ENCODE measurements at regions not wholly inside any gene's neighbourhood (a gene's known extent, or its start where the extent isn't known, plus 50 kb on each side); places are given as distances from the start of the nearest gene placed in this dataset.

GRCh38 chr14:29290441-29290840 lies 523.9 kb downstream of the FOXG1 start:
- H4K5ac ChIP-seq (ENCODE audit: insufficient read length, low read depth, low read length), result no peak overlapping the region
- WGBS, 2 experiments (ENCODE audit: extremely low coverage in 1 of 2, insufficient coverage in 1 of 2, insufficient read length in 1 of 2, insufficient replicate concordance in 2 of 2, low coverage in 1 of 2, low lambda C conversion rate in 2 of 2, missing lambda C conversion rate in 1 of 2), result 85% methylated on average over 2 of the region's 2 CpGs; no CpG with 5 or more reads in 1 of the 2 experiments
- H3K27me3 ChIP-seq (replicated peaks in 1 of 4; ENCODE audit: control insufficient read depth in 3 of 4, extremely low read depth in 1 of 4, insufficient read depth in 3 of 4, low read length in 3 of 4), result no peaks in the 10 kb centered on the region
- no peak for TF ChIP-seq SP4 (IDR thresholded peaks at IDR 0.05; ENCODE audit: low read length)
- no peak for TF ChIP-seq EP300 (IDR thresholded peaks at IDR 0.05; ENCODE audit: borderline replicate concordance in 1 of 2, low read depth in 2 of 2, low read length in 2 of 2)
- TF ChIP-seq POLR2AphosphoS5 (IDR thresholded peaks at IDR 0.05; ENCODE audit: low read depth, low read length), result no peak
- TF ChIP-seq NRF1 (IDR thresholded peaks at IDR 0.05; ENCODE audit: low read depth, low read length), result no peak
- no peak for TF ChIP-seq MAX (IDR thresholded peaks at IDR 0.05)
- no peak for TF ChIP-seq EZH2 (IDR thresholded peaks at IDR 0.05; ENCODE audit: low read depth, low read length, severe bottlenecking)
- no peak for TF ChIP-seq CREB1 (IDR thresholded peaks at IDR 0.05)
- no peak for TF ChIP-seq POLR2A (IDR thresholded peaks at IDR 0.05; ENCODE audit: control extremely low read depth in 1 of 2, low read depth in 2 of 2, low read length in 2 of 2)
- no peak for TF ChIP-seq BRCA1 (IDR thresholded peaks at IDR 0.05; ENCODE audit: low read depth, low read length)
- no peak for TF ChIP-seq CHD1 (IDR thresholded peaks at IDR 0.05; ENCODE audit: low read depth, low read length)
- no peak for TF ChIP-seq SP1 (IDR thresholded peaks at IDR 0.05; ENCODE audit: low read depth, low read length)
- H2BK15ac ChIP-seq (ENCODE audit: low read length), result no peak overlapping the region
- H3K9ac ChIP-seq (replicated peaks in 1 of 4; ENCODE audit: extremely low read depth in 1 of 4, low read depth in 3 of 4, low read length in 3 of 4), result no peak overlapping the region
- FAIRE-seq (no peak), DNase-seq (ENCODE audit: low read depth in 1 of 2, low spot score in 2 of 2) (no peak)
- no peak overlapping the region for H3K4ac ChIP-seq (replicated peaks; ENCODE audit: insufficient read length, low read depth, low read length)
- H3K4me3 ChIP-seq (ENCODE audit: extremely low read depth in 1 of 4, insufficient read depth in 2 of 4, low read depth in 3 of 4, low read length in 4 of 4), result no peak overlapping the region
- no peaks in the 10 kb centered on the region for H3K23me2 ChIP-seq (ENCODE audit: low read depth, low read length)
- H2AFZ ChIP-seq (ENCODE audit: low read length), result no peak overlapping the region
- H4K20me1 ChIP-seq (replicated peaks in 1 of 2; ENCODE audit: control insufficient read depth in 1 of 2, insufficient read depth in 2 of 2, low read length in 2 of 2), result no peaks in the 10 kb centered on the region
- ChIA-PET POLR2A (ENCODE audit: partially characterized antibody) (no interaction called here), CTCF (ENCODE audit: partially characterized antibody) (no interaction called here)
- H2BK20ac ChIP-seq (ENCODE audit: low read length), result no peak overlapping the region
- H3K27ac ChIP-seq (ENCODE audit: low read depth, low read length), result no peak overlapping the region
- H4K91ac ChIP-seq (replicated peaks; ENCODE audit: insufficient read length, low read length), result no peak overlapping the region
- no peak overlapping the region for H2AK5ac ChIP-seq (ENCODE audit: low read depth, low read length)
- H4K8ac ChIP-seq (ENCODE audit: extremely low read depth, insufficient read depth, low read length), result no peak overlapping the region
- H3K4me1 ChIP-seq (replicated peaks in 1 of 4; ENCODE audit: control insufficient read depth in 3 of 4, insufficient read depth in 4 of 4, low read length in 3 of 4), result no peaks in the 10 kb centered on the region
- H3K23ac ChIP-seq (ENCODE audit: insufficient read length), result no peak overlapping the region
- H3K56ac ChIP-seq (replicated peaks; ENCODE audit: insufficient read length, low read depth, low read length), result no peak overlapping the region
- no peak overlapping the region for H3K14ac ChIP-seq (ENCODE audit: insufficient read length)
- no peak overlapping the region for H2BK12ac ChIP-seq (ENCODE audit: low read depth, low read length)
- no peaks in the 10 kb centered on the region for H3K79me1 ChIP-seq (ENCODE audit: low read depth, low read length)
- H3K79me2 ChIP-seq (ENCODE audit: control insufficient read depth in 1 of 2, insufficient read depth in 2 of 2, low read length in 2 of 2), result no peaks in the 10 kb centered on the region
- no peak overlapping the region for H3K18ac ChIP-seq (ENCODE audit: extremely low read depth, low read length)
- no peak overlapping the region for H3K4me2 ChIP-seq (ENCODE audit: insufficient read depth in 1 of 2, low read depth in 2 of 2, low read length in 2 of 2)
- no peaks in the 10 kb centered on the region; a peak in 1 of 8 replicates for H3K36me3 ChIP-seq (ENCODE audit: control insufficient read depth in 2 of 4, insufficient read depth in 4 of 4, low read length in 3 of 4)
- peaks cover 18 to 19% of the 10 kb centered on the region in 2 experiments; a peak in 3 of 4 replicates for H3K9me3 ChIP-seq (ENCODE audit: insufficient read depth in 2 of 2, low read depth in 1 of 2, low read length in 1 of 2)
- no peak overlapping the region for H2BK5ac ChIP-seq (ENCODE audit: low read depth, low read length)
- H2BK120ac ChIP-seq (replicated peaks; ENCODE audit: low read depth, low read length), result no peak overlapping the region
